ENCODE measurements at regions not wholly inside any gene's neighbourhood (a gene's known extent, or its start where the extent isn't known, plus 50 kb on each side); places are given as distances from the start of the nearest gene placed in this dataset.

GRCh38 chr9:2281031-2281802 lies 266.1 kb downstream of the SMARCA2 start:
- no peak overlapping the region for H3K4me3 ChIP-seq (ENCODE audit: low read depth, low read length)
- POLR2A ChIA-PET = no interaction called here
- CTCF ChIA-PET = interaction anchor here (1.0 kb wide), 1 partner anchor 75 kb away, joined by 3 read pairs; no protein-coding TSS in a partner anchor
- H3K27me3 ChIP-seq (ENCODE audit: control insufficient read depth, insufficient read depth, low read length) = no peaks in the 10 kb centered on the region
- DNase-seq (ENCODE audit: low read depth) = no peak
- TF ChIP-seq CTCF (IDR thresholded peaks at IDR 0.05; ENCODE audit: insufficient read depth, low read depth, low read length) = no peak
- no peaks in the 10 kb centered on the region for H3K36me3 ChIP-seq (ENCODE audit: control insufficient read depth, insufficient read depth, low read length)

GRCh38 chr9:2281803-2282185 lies 266.6 kb downstream of the SMARCA2 start:
- Histone ChIP-seq H3K4me3 (ENCODE audit: low read depth, low read length) (no peak overlapping the region), H3K27me3 (ENCODE audit: control insufficient read depth, insufficient read depth, low read length) (no peaks in the 10 kb centered on the region; the same call in 1 of the 2 replicates), H3K36me3 (ENCODE audit: control insufficient read depth, insufficient read depth, low read length) (no peaks in the 10 kb centered on the region)
- ChIA-PET POLR2A (no interaction called here), CTCF (interaction anchor here (0.8 to 1.0 kb wide), 2 partner anchors 10 to 75 kb away, joined by 3 read pairs; no protein-coding TSS in a partner anchor)
- no peak for DNase-seq (ENCODE audit: low read depth)
- no peak for TF ChIP-seq CTCF (IDR thresholded peaks at IDR 0.05; ENCODE audit: insufficient read depth, low read depth, low read length)

GRCh38 chr9:2284770-2285169 lies 269.6 kb downstream of the SMARCA2 start:
- DNase-seq (ENCODE audit: low read depth) = no peak
- ChIA-PET CTCF (no interaction called here), POLR2A (no interaction called here)
- TF ChIP-seq CTCF (IDR thresholded peaks at IDR 0.05; ENCODE audit: insufficient read depth, low read depth, low read length) = no peak
- peaks cover 2% of the 10 kb centered on the region for H3K27me3 ChIP-seq (ENCODE audit: control insufficient read depth, insufficient read depth, low read length)
- no peak overlapping the region for H3K4me3 ChIP-seq (ENCODE audit: low read depth, low read length)
- H3K36me3 ChIP-seq (ENCODE audit: control insufficient read depth, insufficient read depth, low read length) = no peaks in the 10 kb centered on the region

GRCh38 chr9:2285416-2286332 lies 270.5 kb downstream of the SMARCA2 start:
- POLR2A ChIA-PET = interaction anchor here (0.5 kb wide), 1 partner anchor 93 kb away, joined by 3 read pairs; no protein-coding TSS in a partner anchor
- H3K27me3 ChIP-seq (ENCODE audit: control insufficient read depth, insufficient read depth, low read length) = peaks cover 2% of the 10 kb centered on the region
- no peak for TF ChIP-seq CTCF (IDR thresholded peaks at IDR 0.05; ENCODE audit: insufficient read depth, low read depth, low read length)
- no peak overlapping the region for H3K4me3 ChIP-seq (ENCODE audit: low read depth, low read length)
- DNase-seq (ENCODE audit: low read depth) = no peak
- H3K36me3 ChIP-seq (ENCODE audit: control insufficient read depth, insufficient read depth, low read length) = no peaks in the 10 kb centered on the region
- CTCF ChIA-PET = interaction anchor here (0.9 kb wide), 1 partner anchor 153 kb away, joined by 3 read pairs; no protein-coding TSS in a partner anchor

DNA sequence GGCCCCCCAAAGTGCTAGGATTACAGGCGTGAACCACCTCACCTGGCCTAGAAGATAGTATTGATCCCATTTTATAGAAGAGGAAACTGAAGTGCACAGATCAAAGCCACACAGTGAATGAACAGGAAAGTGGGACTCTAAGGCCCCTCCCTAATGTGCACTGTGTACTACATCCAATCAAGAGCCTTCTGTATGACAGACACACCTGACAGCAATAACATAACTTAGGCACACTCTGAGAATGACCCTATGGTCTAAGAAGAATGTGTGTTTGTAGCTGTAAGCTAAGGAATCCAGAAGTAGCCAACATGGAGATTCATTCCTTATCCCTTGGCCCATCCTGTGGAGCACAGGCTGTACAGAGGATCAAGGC lies 271.2 kb downstream of the SMARCA2 start:
- ChIA-PET POLR2A (interaction anchor here (0.5 kb wide), 1 partner anchor 93 kb away, joined by 3 read pairs; no protein-coding TSS in a partner anchor), CTCF (interaction anchor here (0.9 kb wide), 2 partner anchors 13 to 154 kb away, joined by 3 read pairs; no protein-coding TSS in a partner anchor)
- H3K36me3 ChIP-seq (ENCODE audit: control insufficient read depth, insufficient read depth, low read length) = no peaks in the 10 kb centered on the region
- DNase-seq (ENCODE audit: low read depth) = no peak
- H3K27me3 ChIP-seq (ENCODE audit: control insufficient read depth, insufficient read depth, low read length) = peaks cover 2% of the 10 kb centered on the region
- no peak overlapping the region for H3K4me3 ChIP-seq (ENCODE audit: low read depth, low read length)
- no peak for TF ChIP-seq CTCF (IDR thresholded peaks at IDR 0.05; ENCODE audit: insufficient read depth, low read depth, low read length)
